HCT116 (cell line): ENCODE measurements at regions not wholly inside any gene's neighbourhood (a gene's known extent, or its start where the extent isn't known, plus 50 kb on each side); places are given as distances from the start of the nearest gene placed in this dataset.

Experiments
- ATAC-seq: fragments of 200-7000 bp; cut with Tn5 transposase; 2 replicates; pipeline ENCODE4 v1.9.1; 2020; ENCODE audit warnings: mild to moderate bottlenecking, moderate library complexity
- BruUV-seq: library from RNA; stranded (reverse); fragments of 400-500 nt; replicated peaks from 2 replicates; lab custom pipeline; 2021; lab: Mats Ljungman, UMichigan
- CTCF ChIA-PET: fragments of 300-600 bp; sonication (Branson Sonifier 250); formaldehyde crosslinking; loops from one replicate; lab custom pipeline; 2021; ENCODE audit warnings: antibody characterized with exemption; lab: Charles Lee
- POLR2A ChIA-PET: fragments of 300-600, 350-600 bp; sonication (Branson Sonifier 250); formaldehyde crosslinking; loops from one replicate; lab custom pipeline; 2021; ENCODE audit warnings: antibody characterized with exemption; lab: Charles Lee
- RAD21 ChIA-PET, 2 experiments: fragments of 300-600 bp; sonication (Branson Sonifier 250); formaldehyde crosslinking; loops; one replicate each; lab custom pipeline; 2023; ENCODE audit warnings: low total read pairs in 2 of 2; ENCODE audit not compliant: uncharacterized antibody in 2 of 2, unreplicated experiment in 2 of 2, low non-redundant PET in 1 of 2; lab: Charles Lee
- DNase-seq: peaks from one replicate; pipeline ENCODE4 v3.0.0-alpha.2; 2010; ENCODE audit warnings: low read depth, low spot score
- H2AFZ ChIP-seq: fragments of 200-600 bp; shearing (Covaris generic), sonication (generic); 2 replicates; pipeline ENCODE4 v1.6.1; 2017; ENCODE audit warnings: low read depth, mixed run types, mixed read lengths, antibody characterized with exemption, low read length; ENCODE audit not compliant: poor library complexity, severe bottlenecking
- H3K27ac ChIP-seq: 2 replicates; pipeline ENCODE4 v1.5.1; 2012; ENCODE audit warnings: low read depth, low read length
- H3K27me3 ChIP-seq: fragments of 200-600 bp; sonication (generic); 2 replicates; pipeline ENCODE4 v1.6.1; 2016; ENCODE audit warnings: mixed run types, low read length, mixed read lengths; ENCODE audit not compliant: insufficient read depth
- H3K36me3 ChIP-seq, 2 experiments: fragments of 200-500 bp in 1 of 2; fragments of 200-600 bp in 1 of 2; sonication (Bioruptor generic) in 1 of 2; sonication (generic) in 1 of 2; 2 replicates each; pipeline versions ENCODE4 v1.5.1 to v1.6.1; 2014 to 2016; ENCODE audit warnings: low read length in 2 of 2, inconsistent platforms in 1 of 2, mixed read lengths in 1 of 2, mixed run types in 1 of 2; ENCODE audit not compliant: insufficient read depth in 2 of 2, control insufficient read depth in 1 of 2
- H3K4me1 ChIP-seq, 2 experiments: fragments of 200-600 bp in 1 of 2; sonication (generic) in 1 of 2; 2 replicates each; pipeline versions ENCODE4 v1.5.1 to v1.6.1; 2012 to 2017; ENCODE audit warnings: low read length in 2 of 2, inconsistent platforms in 1 of 2, mild to moderate bottlenecking in 1 of 2, mixed read lengths in 1 of 2, mixed run types in 1 of 2, moderate library complexity in 1 of 2; ENCODE audit not compliant: insufficient read depth in 2 of 2, control insufficient read depth in 1 of 2
- H3K4me2 ChIP-seq: fragments of 200-600 bp; sonication (generic); 2 replicates; pipeline ENCODE4 v1.6.1; 2017; ENCODE audit warnings: mixed run types, low read length, mixed read lengths
- H3K4me3 ChIP-seq, 2 experiments: fragments of 200-600 bp in 1 of 2; sonication (generic) in 1 of 2; replicated peaks in 1 of 2; 2 replicates each; pipeline ENCODE4 v1.5.1; 2011 to 2016; ENCODE audit warnings: low read length in 2 of 2, control low read depth in 1 of 2, low read depth in 1 of 2, mild to moderate bottlenecking in 1 of 2, mixed read lengths in 1 of 2, mixed run types in 1 of 2
- H3K79me2 ChIP-seq: fragments of 200-600 bp; sonication (generic); 2 replicates; pipeline ENCODE4 v1.6.1; 2017; ENCODE audit warnings: mild to moderate bottlenecking, mixed run types, low read length, moderate library complexity, mixed read lengths; ENCODE audit not compliant: insufficient read depth
- H3K9ac ChIP-seq: fragments of 200-600 bp; sonication (generic); 2 replicates; pipeline ENCODE4 v1.6.1; 2016; ENCODE audit warnings: low read length, mixed read lengths
- H3K9me2 ChIP-seq: fragments of 200-600 bp; sonication (generic), shearing (Covaris generic); 2 replicates; pipeline ENCODE4 v1.6.1; 2017; ENCODE audit warnings: mixed run types, mild to moderate bottlenecking, moderate library complexity; ENCODE audit not compliant: insufficient read depth
- H3K9me3 ChIP-seq, 2 experiments: fragments of 200-500 bp in 1 of 2; fragments of 200-600 bp in 1 of 2; sonication (Bioruptor generic) in 1 of 2; sonication (generic) in 1 of 2; 2 replicates each; pipeline ENCODE4 v1.6.1; 2014 to 2017; ENCODE audit warnings: low read length in 2 of 2, mixed read lengths in 2 of 2, inconsistent platforms in 1 of 2, low read depth in 1 of 2, mild to moderate bottlenecking in 1 of 2, mixed run types in 1 of 2, moderate library complexity in 1 of 2; ENCODE audit not compliant: control insufficient read depth in 1 of 2, insufficient read depth in 1 of 2
- H4K20me1 ChIP-seq: fragments of 200-600 bp; sonication (generic), shearing (Covaris generic); 2 replicates; pipeline ENCODE4 v1.6.1; 2017; ENCODE audit warnings: mixed run types, mild to moderate bottlenecking, moderate library complexity; ENCODE audit not compliant: insufficient read depth
- ATF3 ChIP-seq: IDR thresholded peaks from 2 replicates; pipeline ENCODE4 v1.6.1; 2012
- CBX3 ChIP-seq: IDR thresholded peaks from 2 replicates; pipeline ENCODE4 v1.6.1; 2012; ENCODE audit warnings: low read depth
- CTCF ChIP-seq, 3 experiments: fragments of 200-600 bp in 1 of 3; sonication (generic) in 1 of 3; IDR thresholded peaks in 2 of 3; conservative IDR thresholded peaks in 1 of 3; 2 replicates each; pipeline ENCODE4 v1.5.1; 2012 to 2017; ENCODE audit warnings: low read depth in 2 of 3, low read length in 2 of 3, antibody characterized with exemption in 1 of 3, borderline replicate concordance in 1 of 3, control low read depth in 1 of 3, mild to moderate bottlenecking in 1 of 3, mixed read lengths in 1 of 3, mixed run types in 1 of 3, moderate library complexity in 1 of 3; ENCODE audit not compliant: insufficient read depth in 1 of 3
- EGR1 ChIP-seq: IDR thresholded peaks from 2 replicates; pipeline ENCODE4 v1.6.1; 2012; ENCODE audit warnings: low read depth
- ELF1 ChIP-seq: IDR thresholded peaks from 2 replicates; pipeline ENCODE4 v1.6.1; 2012; ENCODE audit warnings: low read depth, borderline replicate concordance
- EZH2 ChIP-seq: fragments of 200-600 bp; sonication (generic); IDR thresholded peaks from 2 replicates; pipeline ENCODE4 v1.6.1; 2017; ENCODE audit warnings: antibody characterized with exemption, mixed run types
- JUND ChIP-seq: IDR thresholded peaks from 2 replicates; pipeline ENCODE4 v1.6.1; 2012
- MAX ChIP-seq: IDR thresholded peaks from 2 replicates; pipeline ENCODE4 v1.6.1; 2012
- POLR2A ChIP-seq: IDR thresholded peaks from 2 replicates; pipeline ENCODE4 v1.7.0; 2011; ENCODE audit warnings: borderline replicate concordance; ENCODE audit not compliant: insufficient read depth, insufficient read length; ENCODE audit errors: extremely low read depth
- POLR2AphosphoS5 ChIP-seq: IDR thresholded peaks from 2 replicates; pipeline ENCODE4 v1.6.1; 2011; ENCODE audit warnings: mild to moderate bottlenecking, low read depth, low read length, moderate library complexity
- SRF ChIP-seq: IDR thresholded peaks from 2 replicates; pipeline ENCODE4 v1.6.1; 2012; ENCODE audit warnings: low read depth
- ZNF274 ChIP-seq: fragments of 200-500 bp; sonication (Bioruptor generic); IDR thresholded peaks from 2 replicates; pipeline ENCODE4 v1.6.1; 2014; ENCODE audit warnings: mild to moderate bottlenecking, low read depth, low read length, inconsistent platforms
- intact Hi-C: fragments of 100-400 bp; cut with micrococcal nuclease; formaldehyde crosslinking; loops from 2 replicates; pipeline ENCODE4 v1.10.0; 2022

GRCh38 chr20:6921717-6922386 is 154.4 kb downstream of the BMP2 start:
- ChIA-PET CTCF (no interaction called here), POLR2A (no interaction called here), RAD21 (no interaction called here)
- no peak overlapping the region for H3K9ac ChIP-seq
- H3K27ac ChIP-seq, result no peak overlapping the region
- H3K36me3 ChIP-seq, result no peaks in the 10 kb centered on the region
- no peaks in the 10 kb centered on the region for H3K4me1 ChIP-seq
- H2AFZ ChIP-seq, result no peak overlapping the region
- no peak for DNase-seq
- no peaks in the 10 kb centered on the region for H4K20me1 ChIP-seq
- intact Hi-C loops, result no loop called here
- peaks cover 0 to 14% of the 10 kb centered on the region in 2 experiments; a peak in 2 of 4 replicates for H3K9me3 ChIP-seq
- H3K4me2 ChIP-seq, result no peak overlapping the region
- TF ChIP-seq EGR1, result no peak
- TF ChIP-seq MAX, result no peak
- TF ChIP-seq ATF3, result no peak
- TF ChIP-seq ELF1, result no peak
- TF ChIP-seq POLR2A, result no peak
- TF ChIP-seq, all 23 proteins: peak for 0
- ATAC-seq, result no peak
- H3K4me3 ChIP-seq, result no peak overlapping the region
- no peaks in the 10 kb centered on the region for H3K9me2 ChIP-seq
- no TSS peak for BruUV-seq
- no peaks in the 10 kb centered on the region for H3K27me3 ChIP-seq
- H3K79me2 ChIP-seq, result no peaks in the 10 kb centered on the region

GRCh38 chr20:6924681-6925080 is 157.2 kb downstream of the BMP2 start:
- Histone ChIP-seq H3K79me2 (no peaks in the 10 kb centered on the region), H3K4me3 (no peak overlapping the region), H3K27ac (no peak overlapping the region), H3K4me1 (no peaks in the 10 kb centered on the region), H3K4me2 (no peak overlapping the region), H4K20me1 (no peaks in the 10 kb centered on the region), H3K9ac (no peak overlapping the region), H3K36me3 (no peaks in the 10 kb centered on the region), H3K9me2 (no peaks in the 10 kb centered on the region), H3K9me3 (peaks cover 0 to 14% of the 10 kb centered on the region in 2 experiments; a peak in 2 of 4 replicates), H2AFZ (no peak overlapping the region), H3K27me3 (no peaks in the 10 kb centered on the region)
- CTCF ChIA-PET, result no interaction called here
- POLR2A ChIA-PET, result no interaction called here
- intact Hi-C loops, result no loop called here
- no peak for DNase-seq
- BruUV-seq, result no TSS peak
- RAD21 ChIA-PET, result no interaction called here
- no peak for ATAC-seq
- TF ChIP-seq POLR2AphosphoS5 (no peak), CTCF (IDR thresholded peaks at IDR 0.05 in 2 of 3, conservative IDR thresholded peaks at IDR 0.05 in 1 of 3; ENCODE audit: borderline replicate concordance in 1 of 3, insufficient read depth in 1 of 3, low read depth in 2 of 3, low read length in 2 of 3) (no peak), ATF3 (no peak), CBX3 (no peak), SRF (no peak), ELF1 (no peak), EZH2 (no peak), JUND (no peak), ZNF274 (no peak)
